ENCODE measurements at regions not wholly inside any gene's neighbourhood (a gene's known extent, or its start where the extent isn't known, plus 50 kb on each side); places are given as distances from the start of the nearest gene placed in this dataset.

GRCh38 chr5:2006971-2007291, 124.2 kb upstream of the IRX4 start:
- no peak for TF ChIP-seq CTCF (conservative IDR thresholded peaks at IDR 0.05; ENCODE audit: low read depth in 2 of 2)
- TF ChIP-seq POLR2AphosphoS5 (IDR thresholded peaks at IDR 0.05; ENCODE audit: low read depth), result no peak
- no peak for TF ChIP-seq JUNB (IDR thresholded peaks at IDR 0.05; ENCODE audit: unreplicated experiment)
- TF ChIP-seq EZH2 (IDR thresholded peaks at IDR 0.05; ENCODE audit: low read depth, unreplicated experiment), result no peak
- no peak for TF ChIP-seq REST (IDR thresholded peaks at IDR 0.05; ENCODE audit: unreplicated experiment)
- no peak for TF ChIP-seq CREB1 (CRISPR knock-in tag; IDR thresholded peaks at IDR 0.05; ENCODE audit: low read depth)
- TF ChIP-seq EZH2phosphoT487 (IDR thresholded peaks at IDR 0.05; ENCODE audit: unreplicated experiment), result no peak

All from GM23338 (cell line).